GM21526 (cell line): ENCODE measurements at regions not wholly inside any gene's neighbourhood (a gene's known extent, or its start where the extent isn't known, plus 50 kb on each side); places are given as distances from the start of the nearest gene placed in this dataset.

Experiments
- ATAC-seq: cut with Tn5 transposase; IDR thresholded peaks from one replicate; pipeline ENCODE4 v1.9.1; 2021; ENCODE audit warnings: moderate library complexity; ENCODE audit not compliant: unreplicated experiment, low FRiP score

- no peak for ATAC-seq
Measured at GRCh38 chr2:43088143-43089073, 138.0 kb downstream of the ZFP36L2 start.

GRCh38 chr2:43087413-43087812, 139.0 kb downstream of the ZFP36L2 start:
- ATAC-seq, result no peak

GRCh38 chr2:43086451-43087221, 139.8 kb downstream of the ZFP36L2 start:
- no peak for ATAC-seq

GRCh38 chr2:43085929-43086328, 140.5 kb downstream of the ZFP36L2 start:
- ATAC-seq, result no peak

- no peak for ATAC-seq
Measured at GRCh38 chr2:43085505-43085904, 140.9 kb downstream of the ZFP36L2 start.

GRCh38 chr2:43084699-43085091, 141.7 kb downstream of the ZFP36L2 start:
- ATAC-seq, result no peak

- ATAC-seq, result no peak
Measured at GRCh38 chr2:43083710-43084698, 142.4 kb downstream of the ZFP36L2 start.

- no peak for ATAC-seq
Measured at GRCh38 chr2:43082903-43083677, 143.3 kb downstream of the ZFP36L2 start.

GRCh38 chr2:43082111-43082894, 144.1 kb downstream of the ZFP36L2 start:
- ATAC-seq, result no peak

- no peak for ATAC-seq
Measured at GRCh38 chr2:43081131-43081765, 145.2 kb downstream of the ZFP36L2 start.

GRCh38 chr2:43080571-43081021, 145.8 kb downstream of the ZFP36L2 start:
- ATAC-seq, result no peak

- ATAC-seq, result no peak
Measured at GRCh38 chr2:43078781-43079755, 147.3 kb downstream of the ZFP36L2 start.

- ATAC-seq, result no peak
Measured at GRCh38 chr2:43078301-43078700, 148.1 kb downstream of the ZFP36L2 start.

GRCh38 chr2:43077876-43078275, 148.5 kb downstream of the ZFP36L2 start:
- no peak for ATAC-seq

GRCh38 chr2:43076676-43077075, 149.7 kb downstream of the ZFP36L2 start:
- ATAC-seq, result no peak

- ATAC-seq, result no peak
Measured at GRCh38 chr2:43075811-43076585, 150.4 kb downstream of the ZFP36L2 start.
